ENCODE measurements at regions not wholly inside any gene's neighbourhood (a gene's known extent, or its start where the extent isn't known, plus 50 kb on each side); places are given as distances from the start of the nearest gene placed in this dataset.

- TF ChIP-seq GATAD2B (conservative IDR thresholded peaks at IDR 0.05; ENCODE audit: low read depth) (no peak), MXI1 (IDR thresholded peaks at IDR 0.05; ENCODE audit: low read depth, low read length) (no peak), CTCF (IDR thresholded peaks at IDR 0.05 in 2 of 3, conservative IDR thresholded peaks at IDR 0.05 in 1 of 3; ENCODE audit: control insufficient read depth in 2 of 3, extremely low read depth in 1 of 3, insufficient read depth in 1 of 3, low read depth in 3 of 3, low read length in 3 of 3) (no peak), ZZZ3 (IDR thresholded peaks at IDR 0.05; ENCODE audit: control insufficient read depth, insufficient read length, low read depth) (no peak)
- TF ChIP-seq, protein P1, sequence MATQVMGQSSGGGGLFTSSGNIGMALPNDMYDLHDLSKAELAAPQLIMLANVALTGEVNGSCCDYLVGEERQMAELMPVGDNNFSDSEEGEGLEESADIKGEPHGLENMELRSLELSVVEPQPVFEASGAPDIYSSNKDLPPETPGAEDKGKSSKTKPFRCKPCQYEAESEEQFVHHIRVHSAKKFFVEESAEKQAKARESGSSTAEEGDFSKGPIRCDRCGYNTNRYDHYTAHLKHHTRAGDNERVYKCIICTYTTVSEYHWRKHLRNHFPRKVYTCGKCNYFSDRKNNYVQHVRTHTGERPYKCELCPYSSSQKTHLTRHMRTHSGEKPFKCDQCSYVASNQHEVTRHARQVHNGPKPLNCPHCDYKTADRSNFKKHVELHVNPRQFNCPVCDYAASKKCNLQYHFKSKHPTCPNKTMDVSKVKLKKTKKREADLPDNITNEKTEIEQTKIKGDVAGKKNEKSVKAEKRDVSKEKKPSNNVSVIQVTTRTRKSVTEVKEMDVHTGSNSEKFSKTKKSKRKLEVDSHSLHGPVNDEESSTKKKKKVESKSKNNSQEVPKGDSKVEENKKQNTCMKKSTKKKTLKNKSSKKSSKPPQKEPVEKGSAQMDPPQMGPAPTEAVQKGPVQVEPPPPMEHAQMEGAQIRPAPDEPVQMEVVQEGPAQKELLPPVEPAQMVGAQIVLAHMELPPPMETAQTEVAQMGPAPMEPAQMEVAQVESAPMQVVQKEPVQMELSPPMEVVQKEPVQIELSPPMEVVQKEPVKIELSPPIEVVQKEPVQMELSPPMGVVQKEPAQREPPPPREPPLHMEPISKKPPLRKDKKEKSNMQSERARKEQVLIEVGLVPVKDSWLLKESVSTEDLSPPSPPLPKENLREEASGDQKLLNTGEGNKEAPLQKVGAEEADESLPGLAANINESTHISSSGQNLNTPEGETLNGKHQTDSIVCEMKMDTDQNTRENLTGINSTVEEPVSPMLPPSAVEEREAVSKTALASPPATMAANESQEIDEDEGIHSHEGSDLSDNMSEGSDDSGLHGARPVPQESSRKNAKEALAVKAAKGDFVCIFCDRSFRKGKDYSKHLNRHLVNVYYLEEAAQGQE (IDR thresholded peaks at IDR 0.05; ENCODE audit: low read depth, low read length) = no peak
Observed at GRCh38 chr7:77482015-77482414, 55.1 kb upstream of the PTPN12 start.

Measured in GM12878 (cell line).